Spinal cord (tissue), 9 donors: ENCODE measurements at regions not wholly inside any gene's neighbourhood (a gene's known extent, or its start where the extent isn't known, plus 50 kb on each side); places are given as distances from the start of the nearest gene placed in this dataset.

Experiments
- DNase-seq, 6 donors: peaks; one replicate each; pipeline versions ENCODE4 v3.0.0 to v3.0.0-alpha.2; 2013 to 2015; ENCODE audit warnings: low spot score in 6 of 6, low read depth in 4 of 6
- H3K27ac ChIP-seq: one replicate; pipeline ENCODE4 v1.5.1; 2013; ENCODE audit warnings: low read depth, low read length, control low read depth
- H3K27me3 ChIP-seq: one replicate; pipeline ENCODE4 v1.6.1; 2013; ENCODE audit warnings: low read length; ENCODE audit not compliant: control insufficient read depth, insufficient read depth
- H3K36me3 ChIP-seq: one replicate; pipeline ENCODE4 v1.6.1; 2013; ENCODE audit warnings: low read length; ENCODE audit not compliant: control insufficient read depth, insufficient read depth
- H3K4me1 ChIP-seq: one replicate; pipeline ENCODE4 v1.6.1; 2013; ENCODE audit warnings: low read length; ENCODE audit not compliant: control insufficient read depth, insufficient read depth
- H3K4me3 ChIP-seq: one replicate; pipeline ENCODE4 v1.5.1; 2013; ENCODE audit warnings: low read depth, low read length, control low read depth
- H3K9me3 ChIP-seq: one replicate; pipeline ENCODE4 v1.6.1; 2013; ENCODE audit warnings: low read length; ENCODE audit not compliant: control insufficient read depth, insufficient read depth
- WGBS: methylation state at CpG from one replicate; pipeline ENCODE4 v1.1.5; 2013; ENCODE audit warnings: missing lambda C conversion rate; ENCODE audit not compliant: insufficient coverage; 5-methylcytosine and 5-hydroxymethylcytosine counted together
- donor health status: healthy.

- WGBS = 13% methylated on average over 1 of the region's 2 CpGs
- Histone ChIP-seq H3K4me3 (no peak overlapping the region), H3K9me3 (no peaks in the 10 kb centered on the region), H3K4me1 (no peaks in the 10 kb centered on the region), H3K36me3 (no peaks in the 10 kb centered on the region), H3K27ac (no peak overlapping the region), H3K27me3 (no peaks in the 10 kb centered on the region)
- peak in 2 of 6 donors; percentile 27 to 64 for DNase-seq
Measured at GRCh38 chr14:25630447-25630846, 580.5 kb upstream of the STXBP6 start.

- no peaks in the 10 kb centered on the region for H3K9me3 ChIP-seq
- H3K4me1 ChIP-seq = no peaks in the 10 kb centered on the region
- WGBS = 78% methylated on average over 1 of the region's 2 CpGs
- H3K36me3 ChIP-seq = no peaks in the 10 kb centered on the region
- H3K4me3 ChIP-seq = no peak overlapping the region
- H3K27ac ChIP-seq = no peak overlapping the region
- no peak for DNase-seq
- H3K27me3 ChIP-seq = no peaks in the 10 kb centered on the region
Measured at GRCh38 chr14:25628978-25629377, 579.0 kb upstream of the STXBP6 start.

- Histone ChIP-seq H3K4me1 (no peaks in the 10 kb centered on the region), H3K36me3 (no peaks in the 10 kb centered on the region), H3K27me3 (no peaks in the 10 kb centered on the region), H3K9me3 (no peaks in the 10 kb centered on the region), H3K4me3 (no peak overlapping the region), H3K27ac (no peak overlapping the region)
- peak in 3 of 6 donors; percentile 10 to 93 (median 19) for DNase-seq
- WGBS = 40% methylated on average over 1 of the region's 2 CpGs
Measured at GRCh38 chr14:25628390-25628789, 578.4 kb upstream of the STXBP6 start.

- H3K27ac ChIP-seq = no peak overlapping the region
- DNase-seq = peak in 1 of 6 donors; percentile 62
- no peaks in the 10 kb centered on the region for H3K27me3 ChIP-seq
- H3K4me3 ChIP-seq = no peak overlapping the region
- no CpG with 5 or more reads among the region's 2 CpGs for WGBS
- no peaks in the 10 kb centered on the region for H3K36me3 ChIP-seq
- H3K4me1 ChIP-seq = no peaks in the 10 kb centered on the region
- H3K9me3 ChIP-seq = no peaks in the 10 kb centered on the region
Measured at GRCh38 chr14:25626986-25627385, 577.0 kb upstream of the STXBP6 start.

GRCh38 chr14:25622763-25623162 lies 572.8 kb upstream of the STXBP6 start:
- H3K4me1 ChIP-seq = no peaks in the 10 kb centered on the region
- no peaks in the 10 kb centered on the region for H3K36me3 ChIP-seq
- WGBS = no CpG with 5 or more reads among the region's 1 CpG
- H3K27ac ChIP-seq = no peak overlapping the region
- H3K9me3 ChIP-seq = peaks cover 2% of the 10 kb centered on the region
- peak in 1 of 6 donors; percentile 29 for DNase-seq
- H3K27me3 ChIP-seq = no peaks in the 10 kb centered on the region
- H3K4me3 ChIP-seq = no peak overlapping the region

- H3K36me3 ChIP-seq = no peaks in the 10 kb centered on the region
- peaks cover 8% of the 10 kb centered on the region for H3K9me3 ChIP-seq
- no peak overlapping the region for H3K27ac ChIP-seq
- H3K27me3 ChIP-seq = no peaks in the 10 kb centered on the region
- no peak for DNase-seq
- no peaks in the 10 kb centered on the region for H3K4me1 ChIP-seq
- H3K4me3 ChIP-seq = no peak overlapping the region
Measured at GRCh38 chr14:25620515-25620914, 570.6 kb upstream of the STXBP6 start.

- Histone ChIP-seq H3K4me3 (no peak overlapping the region), H3K4me1 (no peaks in the 10 kb centered on the region), H3K9me3 (peaks cover 8% of the 10 kb centered on the region), H3K27me3 (no peaks in the 10 kb centered on the region), H3K36me3 (no peaks in the 10 kb centered on the region), H3K27ac (no peak overlapping the region)
- no peak for DNase-seq
Measured at GRCh38 chr14:25615174-25615573, 565.2 kb upstream of the STXBP6 start.

GRCh38 chr14:25607192-25607591 lies 557.2 kb upstream of the STXBP6 start:
- Histone ChIP-seq H3K36me3 (no peaks in the 10 kb centered on the region), H3K4me1 (no peaks in the 10 kb centered on the region), H3K27me3 (no peaks in the 10 kb centered on the region), H3K4me3 (no peak overlapping the region), H3K9me3 (no peaks in the 10 kb centered on the region), H3K27ac (no peak overlapping the region)
- peak in 3 of 6 donors; percentile 36 to 86 (median 51) for DNase-seq
- 17% methylated on average over 3 of the region's 3 CpGs for WGBS

GRCh38 chr14:25602106-25602505 lies 552.2 kb upstream of the STXBP6 start:
- no peak overlapping the region for H3K27ac ChIP-seq

GRCh38 chr14:25588751-25589150 lies 538.8 kb upstream of the STXBP6 start:
- Histone ChIP-seq H3K36me3 (no peaks in the 10 kb centered on the region), H3K4me1 (no peaks in the 10 kb centered on the region), H3K4me3 (no peak overlapping the region), H3K27ac (no peak overlapping the region), H3K27me3 (no peaks in the 10 kb centered on the region), H3K9me3 (no peaks in the 10 kb centered on the region)
- WGBS = 20% methylated on average over 1 of the region's 3 CpGs
- peak in 2 of 6 donors; percentile 47 to 59 for DNase-seq

More at GRCh38 chr14:25602106-25602505, 552.2 kb upstream of the STXBP6 start:
- Histone ChIP-seq H3K27me3 (no peaks in the 10 kb centered on the region), H3K9me3 (no peaks in the 10 kb centered on the region), H3K36me3 (no peaks in the 10 kb centered on the region), H3K4me1 (no peaks in the 10 kb centered on the region), H3K4me3 (no peak overlapping the region)
- no peak for DNase-seq
- WGBS = no CpG with 5 or more reads among the region's 1 CpG
